Thyroid gland (tissue), 4 donors: ENCODE measurements at regions not wholly inside any gene's neighbourhood (a gene's known extent, or its start where the extent isn't known, plus 50 kb on each side); places are given as distances from the start of the nearest gene placed in this dataset.

ENCODE experiments used
- POLR2A ChIP-seq, 2 donors: fragments of 450-650 bp; IDR thresholded peaks; one replicate each; pipeline ENCODE4 v1.6.1; 2017; ENCODE audit warnings: antibody characterized with exemption in 2 of 2, mild to moderate bottlenecking in 2 of 2, moderate library complexity in 1 of 2
- TF ChIP-seq, protein P1 (sequence below), 6 experiments: fragments of 200-600 bp in 3 of 6; fragments of 450-650 bp in 3 of 6; sonication (generic) in 3 of 6; IDR thresholded peaks; one replicate each; pipeline ENCODE4 v1.5.1; 2016 to 2019; ENCODE audit warnings: antibody characterized with exemption in 6 of 6, mild to moderate bottlenecking in 2 of 6, inconsistent platforms in 1 of 6, moderate library complexity in 1 of 6

DNA sequence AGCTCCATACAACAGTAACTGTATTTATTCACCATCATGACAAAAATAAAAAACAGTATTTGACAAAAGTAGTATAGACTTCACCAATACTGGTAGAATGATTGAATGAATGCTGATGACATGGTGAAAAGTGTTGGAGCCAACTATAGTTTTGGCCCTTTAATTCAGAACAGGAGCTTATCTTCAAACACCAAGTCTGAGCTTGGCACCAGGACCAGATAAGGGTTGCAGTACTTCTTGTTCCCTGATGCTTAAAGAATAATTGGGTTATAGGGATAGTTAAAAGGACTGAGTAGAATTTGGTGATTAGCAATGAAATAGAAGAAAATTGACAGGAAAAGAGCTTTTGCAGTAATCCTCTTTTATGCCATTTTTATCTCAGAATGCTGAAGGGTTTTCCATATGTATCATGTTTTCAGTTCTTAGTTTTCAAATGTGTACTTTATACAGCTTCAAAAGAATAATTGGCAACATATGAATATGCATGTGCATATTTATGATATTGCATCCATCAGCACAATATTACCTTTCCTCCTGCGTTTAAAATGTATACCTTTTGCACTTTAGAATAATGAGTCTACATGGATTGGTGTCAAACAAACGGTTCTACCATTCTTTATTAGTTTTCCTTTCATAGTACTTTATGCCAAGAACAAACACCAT lies 214.2 kb upstream of the ARHGAP42 start:
- TF ChIP-seq, protein P1, sequence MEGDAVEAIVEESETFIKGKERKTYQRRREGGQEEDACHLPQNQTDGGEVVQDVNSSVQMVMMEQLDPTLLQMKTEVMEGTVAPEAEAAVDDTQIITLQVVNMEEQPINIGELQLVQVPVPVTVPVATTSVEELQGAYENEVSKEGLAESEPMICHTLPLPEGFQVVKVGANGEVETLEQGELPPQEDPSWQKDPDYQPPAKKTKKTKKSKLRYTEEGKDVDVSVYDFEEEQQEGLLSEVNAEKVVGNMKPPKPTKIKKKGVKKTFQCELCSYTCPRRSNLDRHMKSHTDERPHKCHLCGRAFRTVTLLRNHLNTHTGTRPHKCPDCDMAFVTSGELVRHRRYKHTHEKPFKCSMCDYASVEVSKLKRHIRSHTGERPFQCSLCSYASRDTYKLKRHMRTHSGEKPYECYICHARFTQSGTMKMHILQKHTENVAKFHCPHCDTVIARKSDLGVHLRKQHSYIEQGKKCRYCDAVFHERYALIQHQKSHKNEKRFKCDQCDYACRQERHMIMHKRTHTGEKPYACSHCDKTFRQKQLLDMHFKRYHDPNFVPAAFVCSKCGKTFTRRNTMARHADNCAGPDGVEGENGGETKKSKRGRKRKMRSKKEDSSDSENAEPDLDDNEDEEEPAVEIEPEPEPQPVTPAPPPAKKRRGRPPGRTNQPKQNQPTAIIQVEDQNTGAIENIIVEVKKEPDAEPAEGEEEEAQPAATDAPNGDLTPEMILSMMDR (IDR thresholded peaks at IDR 0.05), result no peak
- TF ChIP-seq POLR2A (IDR thresholded peaks at IDR 0.05), result no peak
